Tibial nerve (tissue), 4 donors: ENCODE measurements at regions not wholly inside any gene's neighbourhood (a gene's known extent, or its start where the extent isn't known, plus 50 kb on each side); places are given as distances from the start of the nearest gene placed in this dataset.

Source experiments
- EP300 ChIP-seq, 2 donors: sonication (generic); formaldehyde crosslinking; IDR thresholded peaks; one replicate each; pipeline ENCODE4 v1.6.1; 2017; ENCODE audit warnings: antibody characterized with exemption in 2 of 2, mild to moderate bottlenecking in 1 of 2
- TF ChIP-seq, protein P1 (sequence below), 5 experiments: fragments of 200-600 bp in 3 of 5; fragments of 450-650 bp in 2 of 5; sonication (generic) in 3 of 5; IDR thresholded peaks; one replicate each; pipeline ENCODE4 v1.5.1; 2016 to 2019; ENCODE audit warnings: antibody characterized with exemption in 5 of 5, mild to moderate bottlenecking in 3 of 5, moderate library complexity in 2 of 5

DNA sequence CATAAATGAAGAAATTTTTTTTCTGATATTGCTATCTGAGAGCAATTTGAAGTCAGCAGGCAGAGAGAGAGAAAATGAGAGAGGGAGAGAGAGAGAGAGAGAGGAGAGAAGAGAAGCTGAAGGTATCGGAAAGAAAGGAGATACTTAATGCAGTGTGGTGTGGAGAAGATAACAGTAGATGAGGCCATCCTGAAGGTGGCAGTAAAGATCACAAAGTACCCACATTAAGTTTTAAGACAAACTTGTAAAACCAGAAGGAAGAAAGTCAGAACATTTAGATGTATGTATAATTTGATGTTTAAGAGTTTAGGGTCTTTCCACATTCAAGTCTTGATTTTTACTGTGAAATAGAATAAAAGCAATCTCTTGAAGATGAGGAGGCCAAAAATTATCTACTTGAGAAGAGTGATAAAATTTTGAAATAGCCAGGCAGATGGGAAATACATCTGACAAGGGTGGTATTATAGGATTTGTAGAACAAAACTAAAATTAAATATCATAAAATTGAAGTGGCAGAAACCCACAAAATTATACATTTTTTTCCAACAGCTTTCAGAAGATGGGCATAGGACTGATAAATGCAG is 1753.4 kb downstream of the MRPL39 start:
- TF ChIP-seq EP300 (IDR thresholded peaks at IDR 0.05) = no peak
- TF ChIP-seq, protein P1, sequence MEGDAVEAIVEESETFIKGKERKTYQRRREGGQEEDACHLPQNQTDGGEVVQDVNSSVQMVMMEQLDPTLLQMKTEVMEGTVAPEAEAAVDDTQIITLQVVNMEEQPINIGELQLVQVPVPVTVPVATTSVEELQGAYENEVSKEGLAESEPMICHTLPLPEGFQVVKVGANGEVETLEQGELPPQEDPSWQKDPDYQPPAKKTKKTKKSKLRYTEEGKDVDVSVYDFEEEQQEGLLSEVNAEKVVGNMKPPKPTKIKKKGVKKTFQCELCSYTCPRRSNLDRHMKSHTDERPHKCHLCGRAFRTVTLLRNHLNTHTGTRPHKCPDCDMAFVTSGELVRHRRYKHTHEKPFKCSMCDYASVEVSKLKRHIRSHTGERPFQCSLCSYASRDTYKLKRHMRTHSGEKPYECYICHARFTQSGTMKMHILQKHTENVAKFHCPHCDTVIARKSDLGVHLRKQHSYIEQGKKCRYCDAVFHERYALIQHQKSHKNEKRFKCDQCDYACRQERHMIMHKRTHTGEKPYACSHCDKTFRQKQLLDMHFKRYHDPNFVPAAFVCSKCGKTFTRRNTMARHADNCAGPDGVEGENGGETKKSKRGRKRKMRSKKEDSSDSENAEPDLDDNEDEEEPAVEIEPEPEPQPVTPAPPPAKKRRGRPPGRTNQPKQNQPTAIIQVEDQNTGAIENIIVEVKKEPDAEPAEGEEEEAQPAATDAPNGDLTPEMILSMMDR (IDR thresholded peaks at IDR 0.05) = peak in 4 of 5 experiments; percentile 18 to 50 (median 38)
